SK-N-MC (cell line): ENCODE measurements at regions not wholly inside any gene's neighbourhood (a gene's known extent, or its start where the extent isn't known, plus 50 kb on each side); places are given as distances from the start of the nearest gene placed in this dataset.

Experiments
- EZH2 ChIP-seq: fragments of 200-600 bp; sonication (generic); IDR thresholded peaks from one replicate; pipeline ENCODE4 v1.6.1; 2017; ENCODE audit warnings: antibody characterized with exemption
- POLR2AphosphoS5 ChIP-seq: IDR thresholded peaks from 2 replicates; pipeline ENCODE4 v1.6.1; 2012; ENCODE audit warnings: mild to moderate bottlenecking, low read depth, low read length, borderline replicate concordance

DNA sequence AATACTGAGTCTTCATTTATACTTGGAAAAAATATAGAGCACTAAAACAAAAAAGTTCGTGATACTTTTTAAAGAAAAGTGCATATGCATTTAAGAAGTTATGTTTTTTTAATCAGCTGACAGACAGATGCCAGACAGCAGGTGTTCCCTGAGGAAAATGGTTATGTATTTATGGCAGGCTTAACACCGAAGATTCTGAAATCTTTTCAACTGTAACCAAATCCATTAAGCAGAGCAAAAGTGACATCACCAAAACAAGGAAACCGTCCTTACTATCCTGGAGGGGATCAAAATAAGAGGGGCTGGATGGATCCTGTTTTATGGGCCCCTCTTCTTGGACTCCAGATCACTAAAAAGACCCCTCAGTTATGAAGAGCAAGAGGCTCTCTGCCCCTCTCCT is 404.9 kb upstream of the ADAMTS16 start:
- TF ChIP-seq POLR2AphosphoS5, result no peak
- no peak for TF ChIP-seq EZH2
